ENCODE measurements at regions not wholly inside any gene's neighbourhood (a gene's known extent, or its start where the extent isn't known, plus 50 kb on each side); places are given as distances from the start of the nearest gene placed in this dataset.

- no peak for DNase-seq (ENCODE audit: low read depth in 1 of 2, low spot score in 1 of 2)
Measured at GRCh38 chrX:16444353-16444752, 205.6 kb upstream of the S100G start.

- peak in 1 of 2 donors; percentile 23 for DNase-seq (ENCODE audit: low read depth in 1 of 2, low spot score in 1 of 2)
Measured at GRCh38 chrX:16445166-16445752, 204.7 kb upstream of the S100G start.

- no peak for DNase-seq (ENCODE audit: low read depth in 1 of 2, low spot score in 1 of 2)
Measured at GRCh38 chrX:16451334-16451733, 198.6 kb upstream of the S100G start.

GRCh38 chrX:16454926-16455325 lies 195.0 kb upstream of the S100G start:
- no peak for DNase-seq (ENCODE audit: low read depth in 1 of 2, low spot score in 1 of 2)

GRCh38 chrX:16457239-16457638 lies 192.7 kb upstream of the S100G start:
- DNase-seq (ENCODE audit: low read depth in 1 of 2, low spot score in 1 of 2), result no peak

GRCh38 chrX:16458208-16458607 lies 191.8 kb upstream of the S100G start:
- DNase-seq (ENCODE audit: low read depth in 1 of 2, low spot score in 1 of 2), result no peak

GRCh38 chrX:16459008-16459407 lies 190.9 kb upstream of the S100G start:
- DNase-seq (ENCODE audit: low read depth in 1 of 2, low spot score in 1 of 2), result no peak

GRCh38 chrX:16461968-16462367 lies 188.0 kb upstream of the S100G start:
- no peak for DNase-seq (ENCODE audit: low read depth in 1 of 2, low spot score in 1 of 2)

GRCh38 chrX:16462912-16463311 lies 187.0 kb upstream of the S100G start:
- DNase-seq (ENCODE audit: low read depth in 1 of 2, low spot score in 1 of 2), result no peak

GRCh38 chrX:16464369-16464768 lies 185.6 kb upstream of the S100G start:
- no peak for DNase-seq (ENCODE audit: low read depth in 1 of 2, low spot score in 1 of 2)

GRCh38 chrX:16465081-16465876 lies 184.7 kb upstream of the S100G start:
- DNase-seq (ENCODE audit: low read depth in 1 of 2, low spot score in 1 of 2), result no peak

GRCh38 chrX:16466640-16467432 lies 183.1 kb upstream of the S100G start:
- DNase-seq (ENCODE audit: low read depth in 1 of 2, low spot score in 1 of 2), result no peak

GRCh38 chrX:16469870-16470269 lies 180.1 kb upstream of the S100G start:
- DNase-seq (ENCODE audit: low read depth in 1 of 2, low spot score in 1 of 2), result no peak

GRCh38 chrX:16472345-16472744 lies 177.6 kb upstream of the S100G start:
- DNase-seq (ENCODE audit: low read depth in 1 of 2, low spot score in 1 of 2), result no peak

GRCh38 chrX:16474511-16474910 lies 175.4 kb upstream of the S100G start:
- no peak for DNase-seq (ENCODE audit: low read depth in 1 of 2, low spot score in 1 of 2)

GRCh38 chrX:16476009-16476408 lies 173.9 kb upstream of the S100G start:
- DNase-seq (ENCODE audit: low read depth in 1 of 2, low spot score in 1 of 2), result no peak

- DNase-seq (ENCODE audit: low read depth in 1 of 2, low spot score in 1 of 2), result no peak
Measured at GRCh38 chrX:16476692-16477091, 173.3 kb upstream of the S100G start.

GRCh38 chrX:16479206-16479869 lies 170.6 kb upstream of the S100G start:
- no peak for DNase-seq (ENCODE audit: low read depth in 1 of 2, low spot score in 1 of 2)

- DNase-seq (ENCODE audit: low read depth in 1 of 2, low spot score in 1 of 2), result no peak
Measured at GRCh38 chrX:16480049-16480448, 169.9 kb upstream of the S100G start.

GRCh38 chrX:16484338-16484737 lies 165.6 kb upstream of the S100G start:
- DNase-seq (ENCODE audit: low read depth in 1 of 2, low spot score in 1 of 2), result peak in 1 of 2 donors; percentile 26

- DNase-seq (ENCODE audit: low read depth in 1 of 2, low spot score in 1 of 2), result no peak
Measured at GRCh38 chrX:16487620-16488385, 162.2 kb upstream of the S100G start.
